ENCODE measurements at regions not wholly inside any gene's neighbourhood (a gene's known extent, or its start where the extent isn't known, plus 50 kb on each side); places are given as distances from the start of the nearest gene placed in this dataset.

GRCh38 chr7:46675456-46675855 is 754.4 kb upstream of the IGFBP3 start:
- Mint-ChIP-seq H3K4me3 (no peak overlapping the region), H3K27me3 (no peaks in the 10 kb centered on the region), H3K9me3 (peaks cover 3% of the 10 kb centered on the region), H3K36me3 (ENCODE audit: low read depth) (no peaks in the 10 kb centered on the region), H3K4me1 (ENCODE audit: low read depth) (no peaks in the 10 kb centered on the region), H3K27ac (no peak overlapping the region)
- CTCF ChIA-PET: no interaction called here
- ATAC-seq (no peak), DNase-seq (no peak)
- POLR2A ChIA-PET: no interaction called here
- intact Hi-C loops (cut with micrococcal nuclease): no loop called here
- TF ChIP-seq CTCF (IDR thresholded peaks at IDR 0.05): no peak

- Mint-ChIP-seq H3K4me1 (ENCODE audit: low read depth) (no peaks in the 10 kb centered on the region), H3K27me3 (no peaks in the 10 kb centered on the region), H3K27ac (no peak overlapping the region), H3K36me3 (ENCODE audit: low read depth) (no peaks in the 10 kb centered on the region), H3K4me3 (no peak overlapping the region), H3K9me3 (no peaks in the 10 kb centered on the region)
- DNase-seq (no peak), ATAC-seq (no peak)
- intact Hi-C loops (cut with micrococcal nuclease): no loop called here
- ChIA-PET CTCF (no interaction called here), POLR2A (no interaction called here)
- TF ChIP-seq CTCF (IDR thresholded peaks at IDR 0.05): no peak
These were observed 751.8 kb upstream of the IGFBP3 start for GRCh38 chr7:46672861-46673260.

- ChIA-PET CTCF (no interaction called here), POLR2A (no interaction called here)
- no peak for TF ChIP-seq CTCF (IDR thresholded peaks at IDR 0.05)
- intact Hi-C loops (cut with micrococcal nuclease): no loop called here
- DNase-seq (no peak), ATAC-seq (no peak)
- Mint-ChIP-seq H3K36me3 (ENCODE audit: low read depth) (no peaks in the 10 kb centered on the region), H3K9me3 (peaks cover 4% of the 10 kb centered on the region), H3K4me3 (no peak overlapping the region), H3K27ac (no peak overlapping the region), H3K4me1 (ENCODE audit: low read depth) (no peaks in the 10 kb centered on the region), H3K27me3 (no peaks in the 10 kb centered on the region)
These were observed 750.2 kb upstream of the IGFBP3 start for GRCh38 chr7:46671108-46671769.

- intact Hi-C loops (cut with micrococcal nuclease): no loop called here
- H3K27me3 Mint-ChIP-seq: no peaks in the 10 kb centered on the region
- DNase-seq (no peak), ATAC-seq (no peak)
- H3K36me3 Mint-ChIP-seq (ENCODE audit: low read depth): no peaks in the 10 kb centered on the region
- ChIA-PET POLR2A (no interaction called here), CTCF (no interaction called here)
- peaks cover 6% of the 10 kb centered on the region for H3K9me3 Mint-ChIP-seq
- no peaks in the 10 kb centered on the region for H3K4me1 Mint-ChIP-seq (ENCODE audit: low read depth)
- no peak overlapping the region for H3K27ac Mint-ChIP-seq
- H3K4me3 Mint-ChIP-seq: no peak overlapping the region
- no peak for TF ChIP-seq CTCF (IDR thresholded peaks at IDR 0.05)
These were observed 748.0 kb upstream of the IGFBP3 start for GRCh38 chr7:46669028-46669427.

GRCh38 chr7:46664453-46664852 is 743.4 kb upstream of the IGFBP3 start:
- POLR2A ChIA-PET: no interaction called here

More at GRCh38 chr7:46664453-46664852, 743.4 kb upstream of the IGFBP3 start:
- CTCF ChIA-PET: no interaction called here
- Mint-ChIP-seq H3K9me3 (peaks cover 11% of the 10 kb centered on the region), H3K27ac (no peak overlapping the region), H3K4me1 (ENCODE audit: low read depth) (no peaks in the 10 kb centered on the region), H3K36me3 (ENCODE audit: low read depth) (no peaks in the 10 kb centered on the region), H3K4me3 (no peak overlapping the region), H3K27me3 (no peaks in the 10 kb centered on the region)
- DNase-seq (no peak), ATAC-seq (no peak)
- no peak for TF ChIP-seq CTCF (IDR thresholded peaks at IDR 0.05)
- intact Hi-C loops (cut with micrococcal nuclease): no loop called here
